Panc1 (cell line): ENCODE measurements at regions not wholly inside any gene's neighbourhood (a gene's known extent, or its start where the extent isn't known, plus 50 kb on each side); places are given as distances from the start of the nearest gene placed in this dataset.
A peak's percentile ranks its signal among the peaks of the same experiment; 100 is the strongest.

Experiments used
- ATAC-seq: fragments of 200-7000 bp; cut with Tn5 transposase; 2 replicates; pipeline ENCODE4 v1.9.1; 2020; ENCODE audit warnings: mild to moderate bottlenecking, moderate library complexity
- BruUV-seq: library from RNA; stranded (reverse); fragments of 400-500 nt; replicated peaks from 2 replicates; lab custom pipeline; 2021; lab: Mats Ljungman, UMichigan
- CTCF ChIA-PET: fragments of 300-600 bp; sonication (Branson Sonifier 250); formaldehyde crosslinking; loops from one replicate; lab custom pipeline; 2022; ENCODE audit warnings: antibody characterized with exemption; lab: Charles Lee
- POLR2A ChIA-PET: fragments of 300-600 bp; sonication (Branson Sonifier 250); formaldehyde crosslinking; loops from one replicate; lab custom pipeline; 2022; ENCODE audit warnings: antibody characterized with exemption; lab: Charles Lee
- DNase-seq: peaks from one replicate; pipeline ENCODE4 v3.0.0-alpha.2; 2010; ENCODE audit warnings: low read depth, low spot score
- H3K27ac ChIP-seq: 2 replicates; pipeline ENCODE4 v1.5.1; 2011; ENCODE audit warnings: mild to moderate bottlenecking, low read length, inconsistent platforms
- H3K27me3 ChIP-seq: fragments of 200-500 bp; sonication (Bioruptor generic); 2 replicates; pipeline ENCODE4 v1.6.0; 2014; ENCODE audit warnings: low read length, inconsistent platforms; ENCODE audit not compliant: control insufficient read depth, insufficient read depth
- H3K36me3 ChIP-seq: fragments of 200-500 bp; sonication (Bioruptor generic); 2 replicates; pipeline ENCODE4 v1.5.1; 2014; ENCODE audit warnings: inconsistent platforms, mild to moderate bottlenecking, low read length, moderate library complexity; ENCODE audit not compliant: control insufficient read depth, insufficient read depth
- H3K4me1 ChIP-seq: 2 replicates; pipeline ENCODE4 v1.5.1; 2011; ENCODE audit warnings: inconsistent platforms, mild to moderate bottlenecking, low read length, moderate library complexity; ENCODE audit not compliant: control insufficient read depth, insufficient read depth
- H3K4me3 ChIP-seq, 2 experiments: 2 replicates each; pipeline ENCODE4 v1.5.1; 2011 to 2012; ENCODE audit warnings: low read depth in 2 of 2, low read length in 2 of 2, mild to moderate bottlenecking in 2 of 2, inconsistent platforms in 1 of 2, moderate library complexity in 1 of 2
- H3K9me3 ChIP-seq: fragments of 200-500 bp; sonication (Bioruptor generic); 2 replicates; pipeline ENCODE4 v1.5.1; 2014; ENCODE audit warnings: low read depth, mild to moderate bottlenecking, inconsistent platforms, low read length, moderate library complexity; ENCODE audit not compliant: control insufficient read depth, insufficient read depth
- POLR2AphosphoS5 ChIP-seq: IDR thresholded peaks from 2 replicates; pipeline ENCODE4 v1.6.1; 2012; ENCODE audit warnings: mild to moderate bottlenecking, low read depth, low read length, moderate library complexity
- SIN3A ChIP-seq: IDR thresholded peaks from 2 replicates; pipeline ENCODE4 v1.6.1; 2012; ENCODE audit warnings: low read depth, mild to moderate bottlenecking, low read length, moderate library complexity, borderline replicate concordance; ENCODE audit not compliant: insufficient read depth
- TCF7L2 ChIP-seq: IDR thresholded peaks from 2 replicates; pipeline ENCODE4 v1.6.1; 2011; ENCODE audit warnings: mild to moderate bottlenecking, low read depth, low read length, inconsistent platforms
- in situ Hi-C: cut with HindIII; loops from 2 replicates; pipeline ENCODE4 v1.10.0; 2016; ENCODE audit warnings: low sequenced_read_pairs, low pct_unique_long_range_greater_than_20kb
- intact Hi-C: fragments of 100-400 bp; cut with micrococcal nuclease; formaldehyde crosslinking; loops from one replicate; pipeline ENCODE4 v1.10.0; 2022; ENCODE audit not compliant: unreplicated experiment
- TF ChIP-seq, protein P1 (sequence below): fragments of 450-650 bp; IDR thresholded peaks from 2 replicates; pipeline ENCODE4 v1.5.1; 2017; ENCODE audit warnings: mild to moderate bottlenecking
- TF ChIP-seq, protein P2 (sequence below), 2 experiments: IDR thresholded peaks; 2 replicates each; pipeline ENCODE4 v1.6.1; 2011 to 2012; ENCODE audit warnings: low read depth in 2 of 2, control low read depth in 1 of 2, low read length in 1 of 2, mild to moderate bottlenecking in 1 of 2, moderate library complexity in 1 of 2; ENCODE audit not compliant: insufficient read depth in 1 of 2

DNA sequence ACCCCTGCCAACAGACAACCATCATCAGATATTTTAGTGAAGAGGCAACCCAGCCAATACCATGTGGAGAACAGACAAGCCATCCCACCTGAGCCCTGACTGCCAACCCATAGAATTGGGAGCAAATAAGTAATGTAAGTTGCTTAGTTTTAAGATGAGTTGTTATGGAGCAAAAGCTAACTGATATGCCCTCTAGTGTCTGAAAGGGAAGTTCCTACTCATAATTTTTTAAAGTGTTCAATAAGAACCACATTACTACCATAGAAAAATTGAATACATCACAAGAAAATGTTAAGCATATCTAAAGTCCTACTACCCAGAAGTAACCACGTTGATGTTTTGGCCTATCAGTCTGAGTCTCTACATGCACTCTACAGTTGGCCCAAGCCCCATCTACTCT is 50.8 kb upstream of the SLC36A4 start:
- Histone ChIP-seq H3K36me3 (no peaks in the 10 kb centered on the region), H3K9me3 (no peaks in the 10 kb centered on the region), H3K4me3 (no peak overlapping the region), H3K27me3 (peaks cover under 1% of the 10 kb centered on the region; the same call in 1 of the 2 replicates), H3K4me1 (no peaks in the 10 kb centered on the region), H3K27ac (no peak overlapping the region)
- DNase-seq = no peak
- ATAC-seq = no peak
- ChIA-PET POLR2A (no interaction called here), CTCF (no interaction called here)
- intact Hi-C loops = no loop called here
- TF ChIP-seq POLR2AphosphoS5 = no peak
- TF ChIP-seq, protein P1, sequence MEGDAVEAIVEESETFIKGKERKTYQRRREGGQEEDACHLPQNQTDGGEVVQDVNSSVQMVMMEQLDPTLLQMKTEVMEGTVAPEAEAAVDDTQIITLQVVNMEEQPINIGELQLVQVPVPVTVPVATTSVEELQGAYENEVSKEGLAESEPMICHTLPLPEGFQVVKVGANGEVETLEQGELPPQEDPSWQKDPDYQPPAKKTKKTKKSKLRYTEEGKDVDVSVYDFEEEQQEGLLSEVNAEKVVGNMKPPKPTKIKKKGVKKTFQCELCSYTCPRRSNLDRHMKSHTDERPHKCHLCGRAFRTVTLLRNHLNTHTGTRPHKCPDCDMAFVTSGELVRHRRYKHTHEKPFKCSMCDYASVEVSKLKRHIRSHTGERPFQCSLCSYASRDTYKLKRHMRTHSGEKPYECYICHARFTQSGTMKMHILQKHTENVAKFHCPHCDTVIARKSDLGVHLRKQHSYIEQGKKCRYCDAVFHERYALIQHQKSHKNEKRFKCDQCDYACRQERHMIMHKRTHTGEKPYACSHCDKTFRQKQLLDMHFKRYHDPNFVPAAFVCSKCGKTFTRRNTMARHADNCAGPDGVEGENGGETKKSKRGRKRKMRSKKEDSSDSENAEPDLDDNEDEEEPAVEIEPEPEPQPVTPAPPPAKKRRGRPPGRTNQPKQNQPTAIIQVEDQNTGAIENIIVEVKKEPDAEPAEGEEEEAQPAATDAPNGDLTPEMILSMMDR = peak; percentile 54
- in situ Hi-C loops = no loop called here
- no TSS peak for BruUV-seq

DNA sequence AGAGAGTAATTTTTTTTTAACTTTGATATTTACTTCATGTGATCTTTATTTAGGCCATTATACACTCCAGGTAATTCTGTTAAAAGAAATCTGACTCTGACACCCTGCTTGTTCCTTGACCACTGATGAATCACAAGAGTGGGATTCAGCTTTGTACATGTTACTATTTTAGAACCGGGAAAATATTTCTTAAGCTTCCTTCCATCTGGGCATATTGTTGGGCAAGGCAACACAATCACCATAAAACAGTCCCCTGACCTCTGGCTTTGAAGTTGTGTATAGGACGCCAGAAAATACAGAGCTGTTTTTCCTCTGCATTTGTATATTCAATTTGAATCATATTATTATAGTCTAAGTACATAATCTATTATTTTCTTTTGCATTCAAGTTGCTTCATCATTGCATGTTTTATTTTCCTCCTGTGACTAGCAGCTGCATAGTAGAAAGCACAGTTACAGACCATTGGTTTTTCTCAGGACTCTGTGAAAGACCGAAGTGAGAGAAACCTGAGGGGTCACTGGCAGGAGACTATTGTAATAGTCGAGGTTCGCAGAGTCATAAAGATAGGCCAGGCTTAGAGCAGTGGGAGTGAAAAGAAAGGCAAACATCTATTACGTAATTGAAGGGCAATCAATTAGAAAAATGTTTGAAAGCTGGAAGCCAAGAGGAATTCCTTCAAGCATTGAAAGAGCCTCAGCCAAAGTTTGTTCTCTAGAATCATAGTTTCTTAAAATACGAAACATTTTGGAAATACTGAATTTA is 51.8 kb upstream of the SLC36A4 start:
- CTCF ChIA-PET = no interaction called here

More for the DNA sequence above, 51.8 kb upstream of the SLC36A4 start:
- no peaks in the 10 kb centered on the region for H3K27me3 ChIP-seq
- no peak for ATAC-seq
- H3K36me3 ChIP-seq = no peaks in the 10 kb centered on the region
- no peak overlapping the region for H3K4me3 ChIP-seq
- no TSS peak for BruUV-seq
- no peak overlapping the region for H3K27ac ChIP-seq
- TF ChIP-seq, protein P2, sequence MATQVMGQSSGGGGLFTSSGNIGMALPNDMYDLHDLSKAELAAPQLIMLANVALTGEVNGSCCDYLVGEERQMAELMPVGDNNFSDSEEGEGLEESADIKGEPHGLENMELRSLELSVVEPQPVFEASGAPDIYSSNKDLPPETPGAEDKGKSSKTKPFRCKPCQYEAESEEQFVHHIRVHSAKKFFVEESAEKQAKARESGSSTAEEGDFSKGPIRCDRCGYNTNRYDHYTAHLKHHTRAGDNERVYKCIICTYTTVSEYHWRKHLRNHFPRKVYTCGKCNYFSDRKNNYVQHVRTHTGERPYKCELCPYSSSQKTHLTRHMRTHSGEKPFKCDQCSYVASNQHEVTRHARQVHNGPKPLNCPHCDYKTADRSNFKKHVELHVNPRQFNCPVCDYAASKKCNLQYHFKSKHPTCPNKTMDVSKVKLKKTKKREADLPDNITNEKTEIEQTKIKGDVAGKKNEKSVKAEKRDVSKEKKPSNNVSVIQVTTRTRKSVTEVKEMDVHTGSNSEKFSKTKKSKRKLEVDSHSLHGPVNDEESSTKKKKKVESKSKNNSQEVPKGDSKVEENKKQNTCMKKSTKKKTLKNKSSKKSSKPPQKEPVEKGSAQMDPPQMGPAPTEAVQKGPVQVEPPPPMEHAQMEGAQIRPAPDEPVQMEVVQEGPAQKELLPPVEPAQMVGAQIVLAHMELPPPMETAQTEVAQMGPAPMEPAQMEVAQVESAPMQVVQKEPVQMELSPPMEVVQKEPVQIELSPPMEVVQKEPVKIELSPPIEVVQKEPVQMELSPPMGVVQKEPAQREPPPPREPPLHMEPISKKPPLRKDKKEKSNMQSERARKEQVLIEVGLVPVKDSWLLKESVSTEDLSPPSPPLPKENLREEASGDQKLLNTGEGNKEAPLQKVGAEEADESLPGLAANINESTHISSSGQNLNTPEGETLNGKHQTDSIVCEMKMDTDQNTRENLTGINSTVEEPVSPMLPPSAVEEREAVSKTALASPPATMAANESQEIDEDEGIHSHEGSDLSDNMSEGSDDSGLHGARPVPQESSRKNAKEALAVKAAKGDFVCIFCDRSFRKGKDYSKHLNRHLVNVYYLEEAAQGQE (IDR thresholded peaks at IDR 0.05; ENCODE audit: insufficient read depth in 1 of 2, low read depth in 2 of 2, low read length in 1 of 2) = no peak
- TF ChIP-seq SIN3A (no peak), POLR2AphosphoS5 (no peak), TCF7L2 (no peak)
- TF ChIP-seq, protein P1 = no peak
- intact Hi-C loops = no loop called here
- DNase-seq = no peak
- in situ Hi-C loops = no loop called here
- no peaks in the 10 kb centered on the region for H3K9me3 ChIP-seq
- POLR2A ChIA-PET = no interaction called here
- H3K4me1 ChIP-seq = no peaks in the 10 kb centered on the region
